GM18505 (cell line): ENCODE measurements at regions not wholly inside any gene's neighbourhood (a gene's known extent, or its start where the extent isn't known, plus 50 kb on each side); places are given as distances from the start of the nearest gene placed in this dataset.

ENCODE experiments used
- ATAC-seq: cut with Tn5 transposase; IDR thresholded peaks from one replicate; pipeline ENCODE4 v1.9.1; 2021; ENCODE audit not compliant: unreplicated experiment
- POLR2A ChIP-seq: IDR thresholded peaks from 4 replicates; pipeline ENCODE4 v1.6.1; 2011; ENCODE audit warnings: borderline replicate concordance; ENCODE audit not compliant: insufficient read depth, insufficient read length; ENCODE audit errors: extremely low read depth

GRCh38 chr10:125513429-125514182 lies 169.4 kb downstream of the TEX36 start:
- no peak for ATAC-seq
- no peak for TF ChIP-seq POLR2A

GRCh38 chr10:125510998-125511397 lies 172.0 kb downstream of the TEX36 start:
- TF ChIP-seq POLR2A = no peak
- no peak for ATAC-seq

- no peak for ATAC-seq
- TF ChIP-seq POLR2A = no peak
Measured at GRCh38 chr10:125505648-125506047, 177.3 kb downstream of the TEX36 start.

- no peak for TF ChIP-seq POLR2A
- no peak for ATAC-seq
Measured at GRCh38 chr10:125502276-125502675, 180.7 kb downstream of the TEX36 start.

- TF ChIP-seq POLR2A = no peak
- no peak for ATAC-seq
Measured at GRCh38 chr10:125495386-125495785, 187.6 kb downstream of the TEX36 start.

DNA sequence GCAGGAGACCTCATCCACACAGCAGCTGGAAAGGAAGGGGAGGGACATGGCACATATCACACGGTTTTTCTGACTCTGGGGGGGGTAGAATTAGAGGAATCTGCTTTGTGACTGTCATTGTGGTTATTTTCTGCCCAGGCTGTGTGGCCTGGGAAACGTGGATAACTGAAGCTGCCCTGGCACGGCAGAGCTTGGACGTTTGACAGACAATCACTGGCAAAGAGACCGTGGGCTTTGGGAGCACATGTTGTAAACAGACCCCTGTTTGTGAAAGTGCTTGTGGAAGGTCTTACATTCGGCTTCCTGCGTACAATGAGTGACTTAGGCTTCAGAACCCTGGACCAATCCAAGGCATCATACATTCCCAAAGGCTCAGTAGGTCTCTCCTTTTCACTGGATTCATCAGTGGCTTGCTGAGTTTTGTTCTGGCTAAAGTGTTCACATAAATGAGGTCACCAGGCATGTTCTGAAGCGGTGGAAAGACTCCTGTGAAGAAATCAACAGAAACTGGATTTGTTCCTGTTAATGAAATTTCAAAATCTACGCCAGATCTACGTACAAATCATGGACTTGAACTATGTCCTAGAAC lies 188.2 kb downstream of the TEX36 start:
- no peak for ATAC-seq
- TF ChIP-seq POLR2A = no peak

GRCh38 chr10:125491381-125491780 lies 191.6 kb downstream of the TEX36 start:
- TF ChIP-seq POLR2A = no peak
- no peak for ATAC-seq

- ATAC-seq = no peak
- no peak for TF ChIP-seq POLR2A
Measured at GRCh38 chr10:125489731-125490130, 193.2 kb downstream of the TEX36 start.

DNA sequence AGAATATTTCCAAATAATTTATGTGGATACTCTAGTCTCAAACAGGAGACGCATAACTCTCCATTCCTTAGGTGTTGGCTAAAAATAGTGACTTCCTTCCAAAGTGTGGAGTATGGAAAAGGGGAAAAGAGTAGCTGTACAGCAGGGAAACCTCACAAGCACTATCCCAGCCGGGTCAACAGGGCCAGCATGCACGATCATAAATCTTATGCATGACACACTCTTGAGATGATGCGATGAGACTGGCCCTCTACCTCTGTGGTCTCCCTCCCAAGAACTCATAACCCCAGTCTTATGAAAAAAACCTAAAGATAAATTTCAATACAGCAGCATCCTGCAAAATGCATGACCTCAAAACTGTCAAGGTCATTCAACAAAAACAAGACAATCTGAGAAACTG lies 197.3 kb downstream of the TEX36 start:
- ATAC-seq = no peak
- no peak for TF ChIP-seq POLR2A

- no peak for ATAC-seq
- TF ChIP-seq POLR2A = no peak
Measured at GRCh38 chr10:125484035-125484732, 198.8 kb downstream of the TEX36 start.

- no peak for ATAC-seq
- TF ChIP-seq POLR2A = no peak
Measured at GRCh38 chr10:125482637-125483036, 200.3 kb downstream of the TEX36 start.

- no peak for ATAC-seq
- TF ChIP-seq POLR2A = no peak
Measured at GRCh38 chr10:125482108-125482507, 200.9 kb downstream of the TEX36 start.

GRCh38 chr10:125479059-125479458 lies 203.9 kb downstream of the TEX36 start:
- no peak for TF ChIP-seq POLR2A
- ATAC-seq = no peak

GRCh38 chr10:125475815-125476214 lies 207.1 kb downstream of the TEX36 start:
- ATAC-seq = no peak
- TF ChIP-seq POLR2A = no peak
